Bronchial epithelial cell (primary cell): ENCODE measurements at regions not wholly inside any gene's neighbourhood (a gene's known extent, or its start where the extent isn't known, plus 50 kb on each side); places are given as distances from the start of the nearest gene placed in this dataset.

Experiments
- DNase-seq: peaks from one replicate; pipeline ENCODE4 v3.0.0-alpha.2; 2010; ENCODE audit warnings: low read depth
- FAIRE-seq: peaks from 2 replicates; lab custom pipeline; 2011; peaks lifted over from hg19 to GRCh38; lab: Jason Lieb, UNC
- H3K27me3 ChIP-seq: 2 replicates; pipeline ENCODE4 v1.5.1; 2011; ENCODE audit warnings: low read length; ENCODE audit not compliant: control insufficient read depth, insufficient read depth
- H3K36me3 ChIP-seq: 2 replicates; pipeline ENCODE4 v1.5.1; 2011; ENCODE audit warnings: low read length; ENCODE audit not compliant: control insufficient read depth, insufficient read depth
- H3K4me3 ChIP-seq: 2 replicates; pipeline ENCODE4 v1.5.1; 2011; ENCODE audit warnings: mild to moderate bottlenecking, low read depth, low read length, control low read depth
- TF ChIP-seq, protein P1 (sequence below): IDR thresholded peaks from 2 replicates; pipeline ENCODE4 v1.5.1; 2011; ENCODE audit warnings: mild to moderate bottlenecking, moderate library complexity, low read length, control low read depth, inconsistent platforms; ENCODE audit not compliant: insufficient read depth, severe bottlenecking

DNA sequence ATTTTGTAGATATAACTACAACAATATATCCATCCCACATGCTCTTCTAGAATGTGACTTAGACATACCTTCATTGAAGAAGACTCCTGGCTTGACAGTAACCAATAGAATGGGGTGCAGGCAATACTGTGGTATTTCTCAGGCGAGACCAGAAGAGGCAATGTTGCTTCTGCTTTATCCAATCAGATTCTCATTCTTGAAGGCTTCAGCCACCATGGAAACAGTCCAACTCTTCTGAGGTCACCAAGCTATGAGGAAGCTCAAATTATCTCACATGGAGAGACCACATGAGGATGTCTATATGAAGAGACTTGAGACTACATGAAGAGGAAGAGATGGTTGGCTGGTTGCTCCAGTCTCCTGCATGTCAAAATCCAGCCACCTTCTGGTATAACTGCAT lies 469.9 kb downstream of the PCDH10 start:
- Histone ChIP-seq H3K36me3 (no peaks in the 10 kb centered on the region), H3K27me3 (no peaks in the 10 kb centered on the region), H3K4me3 (no peak overlapping the region)
- no peak for FAIRE-seq
- no peak for DNase-seq
- TF ChIP-seq, protein P1, sequence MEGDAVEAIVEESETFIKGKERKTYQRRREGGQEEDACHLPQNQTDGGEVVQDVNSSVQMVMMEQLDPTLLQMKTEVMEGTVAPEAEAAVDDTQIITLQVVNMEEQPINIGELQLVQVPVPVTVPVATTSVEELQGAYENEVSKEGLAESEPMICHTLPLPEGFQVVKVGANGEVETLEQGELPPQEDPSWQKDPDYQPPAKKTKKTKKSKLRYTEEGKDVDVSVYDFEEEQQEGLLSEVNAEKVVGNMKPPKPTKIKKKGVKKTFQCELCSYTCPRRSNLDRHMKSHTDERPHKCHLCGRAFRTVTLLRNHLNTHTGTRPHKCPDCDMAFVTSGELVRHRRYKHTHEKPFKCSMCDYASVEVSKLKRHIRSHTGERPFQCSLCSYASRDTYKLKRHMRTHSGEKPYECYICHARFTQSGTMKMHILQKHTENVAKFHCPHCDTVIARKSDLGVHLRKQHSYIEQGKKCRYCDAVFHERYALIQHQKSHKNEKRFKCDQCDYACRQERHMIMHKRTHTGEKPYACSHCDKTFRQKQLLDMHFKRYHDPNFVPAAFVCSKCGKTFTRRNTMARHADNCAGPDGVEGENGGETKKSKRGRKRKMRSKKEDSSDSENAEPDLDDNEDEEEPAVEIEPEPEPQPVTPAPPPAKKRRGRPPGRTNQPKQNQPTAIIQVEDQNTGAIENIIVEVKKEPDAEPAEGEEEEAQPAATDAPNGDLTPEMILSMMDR = no peak

DNA sequence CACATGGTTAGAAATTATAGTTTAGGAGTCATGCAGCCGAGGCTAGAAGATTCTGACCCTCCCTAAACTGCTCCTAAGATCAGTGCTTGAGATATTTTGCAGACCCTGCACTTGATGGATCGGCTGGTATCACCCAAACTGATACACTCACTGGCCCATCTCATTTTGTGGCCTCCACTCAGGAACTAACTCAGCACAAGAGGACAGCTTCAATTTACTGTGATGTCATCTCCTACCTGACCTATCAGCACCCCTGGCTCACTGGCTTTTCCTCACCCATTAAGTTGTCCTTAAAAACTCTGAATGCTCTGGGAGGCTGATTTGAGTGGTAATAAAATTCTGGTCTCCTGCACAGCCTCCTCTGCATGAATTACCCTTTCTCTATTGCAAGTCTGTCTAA lies 450.9 kb downstream of the PCDH10 start:
- Histone ChIP-seq H3K4me3 (no peak overlapping the region), H3K27me3 (no peaks in the 10 kb centered on the region), H3K36me3 (no peaks in the 10 kb centered on the region)
- FAIRE-seq (no peak), DNase-seq (no peak)
- TF ChIP-seq, protein P1 = no peak

DNA sequence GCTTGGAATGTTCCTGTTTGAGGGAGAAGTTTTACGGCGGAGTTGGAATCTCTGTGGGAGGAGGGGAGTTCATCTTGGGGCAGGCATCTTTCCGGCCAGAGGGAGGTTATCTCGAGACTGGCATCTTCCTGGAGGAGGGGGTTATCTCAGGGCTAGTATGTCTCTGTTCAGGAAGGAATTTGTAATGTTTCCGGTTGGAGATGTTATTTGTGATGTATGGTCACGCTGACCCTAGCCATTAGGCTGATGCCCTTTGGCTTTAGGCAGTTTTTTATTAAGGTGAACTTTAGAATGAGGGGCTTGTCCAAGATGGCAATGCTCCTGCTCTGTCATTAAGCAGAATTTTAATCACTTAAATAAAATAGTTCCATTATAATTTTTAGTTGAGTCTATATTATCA lies 449.7 kb downstream of the PCDH10 start:
- Histone ChIP-seq H3K4me3 (no peak overlapping the region), H3K36me3 (no peaks in the 10 kb centered on the region), H3K27me3 (no peaks in the 10 kb centered on the region)
- TF ChIP-seq, protein P1 = no peak
- DNase-seq = no peak
- FAIRE-seq = no peak

DNA sequence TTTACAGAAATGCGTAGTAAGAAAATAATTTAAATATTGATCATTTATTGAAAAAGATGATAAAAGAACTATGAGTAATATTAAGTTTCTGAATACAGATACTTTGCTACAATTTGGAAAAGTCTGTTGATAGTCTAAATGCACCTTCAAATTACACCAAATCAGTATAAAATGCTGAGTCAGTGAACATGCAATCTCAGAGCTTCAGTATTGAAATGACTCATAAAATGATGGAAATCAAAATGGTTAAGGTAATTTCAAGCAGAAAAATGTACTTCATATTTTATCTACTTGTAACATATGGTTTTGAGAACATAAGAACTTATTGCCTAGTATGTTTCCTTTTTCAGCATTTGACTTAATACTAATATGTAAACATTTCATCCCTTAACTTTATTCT lies 448.2 kb downstream of the PCDH10 start:
- TF ChIP-seq, protein P1 = no peak
- no peaks in the 10 kb centered on the region for H3K36me3 ChIP-seq
- no peak for FAIRE-seq
- H3K4me3 ChIP-seq = no peak overlapping the region
- no peak for DNase-seq
- H3K27me3 ChIP-seq = no peaks in the 10 kb centered on the region

DNA sequence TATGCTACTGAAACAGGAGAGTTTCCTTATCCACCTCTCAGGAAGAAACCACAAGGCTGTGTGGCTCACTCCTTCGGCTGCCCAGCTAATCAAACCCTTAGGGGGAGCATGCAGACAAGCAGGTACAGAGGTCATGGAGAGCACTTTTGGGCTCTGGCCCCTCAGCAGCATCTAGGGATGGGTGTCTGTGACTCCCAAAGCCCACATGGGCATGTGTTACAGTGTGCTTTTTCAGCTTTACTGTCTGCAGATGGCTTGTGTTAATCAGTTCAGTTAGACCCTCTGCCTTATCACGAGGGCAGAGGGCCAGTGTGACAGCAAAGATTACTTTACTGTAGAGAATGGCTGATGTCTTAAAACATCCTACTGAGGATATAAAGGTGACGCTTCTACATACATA lies 447.4 kb downstream of the PCDH10 start:
- TF ChIP-seq, protein P1 = no peak
- no peak overlapping the region for H3K4me3 ChIP-seq
- no peaks in the 10 kb centered on the region for H3K27me3 ChIP-seq
- no peaks in the 10 kb centered on the region for H3K36me3 ChIP-seq
- DNase-seq (no peak), FAIRE-seq (no peak)
